Panc1 (cell line): ENCODE measurements at regions not wholly inside any gene's neighbourhood (a gene's known extent, or its start where the extent isn't known, plus 50 kb on each side); places are given as distances from the start of the nearest gene placed in this dataset.

ENCODE experiments used
- ATAC-seq: fragments of 200-7000 bp; cut with Tn5 transposase; 2 replicates; pipeline ENCODE4 v1.9.1; 2020; ENCODE audit warnings: mild to moderate bottlenecking, moderate library complexity
- BruUV-seq: library from RNA; stranded (reverse); fragments of 400-500 nt; replicated peaks from 2 replicates; lab custom pipeline; 2021; lab: Mats Ljungman, UMichigan
- CTCF ChIA-PET: fragments of 300-600 bp; sonication (Branson Sonifier 250); formaldehyde crosslinking; loops from one replicate; lab custom pipeline; 2022; ENCODE audit warnings: antibody characterized with exemption; lab: Charles Lee
- POLR2A ChIA-PET: fragments of 300-600 bp; sonication (Branson Sonifier 250); formaldehyde crosslinking; loops from one replicate; lab custom pipeline; 2022; ENCODE audit warnings: antibody characterized with exemption; lab: Charles Lee
- DNase-seq: peaks from one replicate; pipeline ENCODE4 v3.0.0-alpha.2; 2010; ENCODE audit warnings: low read depth, low spot score
- H3K27ac ChIP-seq: 2 replicates; pipeline ENCODE4 v1.5.1; 2011; ENCODE audit warnings: mild to moderate bottlenecking, low read length, inconsistent platforms
- H3K27me3 ChIP-seq: fragments of 200-500 bp; sonication (Bioruptor generic); 2 replicates; pipeline ENCODE4 v1.6.0; 2014; ENCODE audit warnings: low read length, inconsistent platforms; ENCODE audit not compliant: control insufficient read depth, insufficient read depth
- H3K36me3 ChIP-seq: fragments of 200-500 bp; sonication (Bioruptor generic); 2 replicates; pipeline ENCODE4 v1.5.1; 2014; ENCODE audit warnings: inconsistent platforms, mild to moderate bottlenecking, low read length, moderate library complexity; ENCODE audit not compliant: control insufficient read depth, insufficient read depth
- H3K4me1 ChIP-seq: 2 replicates; pipeline ENCODE4 v1.5.1; 2011; ENCODE audit warnings: inconsistent platforms, mild to moderate bottlenecking, low read length, moderate library complexity; ENCODE audit not compliant: control insufficient read depth, insufficient read depth
- H3K4me3 ChIP-seq, 2 experiments: 2 replicates each; pipeline ENCODE4 v1.5.1; 2011 to 2012; ENCODE audit warnings: low read depth in 2 of 2, low read length in 2 of 2, mild to moderate bottlenecking in 2 of 2, inconsistent platforms in 1 of 2, moderate library complexity in 1 of 2
- H3K9me3 ChIP-seq: fragments of 200-500 bp; sonication (Bioruptor generic); 2 replicates; pipeline ENCODE4 v1.5.1; 2014; ENCODE audit warnings: low read depth, mild to moderate bottlenecking, inconsistent platforms, low read length, moderate library complexity; ENCODE audit not compliant: control insufficient read depth, insufficient read depth
- POLR2AphosphoS5 ChIP-seq: IDR thresholded peaks from 2 replicates; pipeline ENCODE4 v1.6.1; 2012; ENCODE audit warnings: mild to moderate bottlenecking, low read depth, low read length, moderate library complexity
- SIN3A ChIP-seq: IDR thresholded peaks from 2 replicates; pipeline ENCODE4 v1.6.1; 2012; ENCODE audit warnings: low read depth, mild to moderate bottlenecking, low read length, moderate library complexity, borderline replicate concordance; ENCODE audit not compliant: insufficient read depth
- TCF7L2 ChIP-seq: IDR thresholded peaks from 2 replicates; pipeline ENCODE4 v1.6.1; 2011; ENCODE audit warnings: mild to moderate bottlenecking, low read depth, low read length, inconsistent platforms
- in situ Hi-C: cut with HindIII; loops from 2 replicates; pipeline ENCODE4 v1.10.0; 2016; ENCODE audit warnings: low sequenced_read_pairs, low pct_unique_long_range_greater_than_20kb
- intact Hi-C: fragments of 100-400 bp; cut with micrococcal nuclease; formaldehyde crosslinking; loops from one replicate; pipeline ENCODE4 v1.10.0; 2022; ENCODE audit not compliant: unreplicated experiment
- TF ChIP-seq, protein P1 (sequence below), 2 experiments: IDR thresholded peaks; 2 replicates each; pipeline ENCODE4 v1.6.1; 2011 to 2012; ENCODE audit warnings: low read depth in 2 of 2, control low read depth in 1 of 2, low read length in 1 of 2, mild to moderate bottlenecking in 1 of 2, moderate library complexity in 1 of 2; ENCODE audit not compliant: insufficient read depth in 1 of 2
- TF ChIP-seq, protein P2 (sequence below): fragments of 450-650 bp; IDR thresholded peaks from 2 replicates; pipeline ENCODE4 v1.5.1; 2017; ENCODE audit warnings: mild to moderate bottlenecking

DNA sequence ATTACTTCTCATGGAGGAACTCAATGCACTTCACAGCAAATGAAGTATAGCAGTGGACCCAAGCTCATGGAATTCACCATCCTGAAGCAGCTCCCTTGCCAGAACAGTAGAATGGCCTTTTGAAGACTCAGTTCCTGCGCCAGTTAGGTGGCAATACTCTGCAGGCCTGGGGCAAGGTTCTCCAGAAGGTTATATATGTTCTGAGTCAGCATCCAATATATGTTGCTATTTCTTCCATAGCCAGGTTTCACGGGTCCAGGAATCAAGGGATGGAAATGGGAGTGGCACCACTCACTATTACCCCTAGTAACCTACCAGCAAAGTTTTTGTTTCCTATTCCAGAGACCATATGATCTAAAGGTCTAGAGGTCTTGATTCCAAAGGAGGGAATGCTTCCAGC, 56.4 kb upstream of the CNKSR3 start:
- Histone ChIP-seq H3K36me3 (no peaks in the 10 kb centered on the region), H3K4me3 (no peak overlapping the region), H3K4me1 (peaks cover 3% of the 10 kb centered on the region; the same call in 1 of the 2 replicates), H3K27ac (no peak overlapping the region), H3K9me3 (no peaks in the 10 kb centered on the region), H3K27me3 (no peaks in the 10 kb centered on the region)
- TF ChIP-seq POLR2AphosphoS5: no peak
- no peak for TF ChIP-seq TCF7L2
- TF ChIP-seq, protein P1, sequence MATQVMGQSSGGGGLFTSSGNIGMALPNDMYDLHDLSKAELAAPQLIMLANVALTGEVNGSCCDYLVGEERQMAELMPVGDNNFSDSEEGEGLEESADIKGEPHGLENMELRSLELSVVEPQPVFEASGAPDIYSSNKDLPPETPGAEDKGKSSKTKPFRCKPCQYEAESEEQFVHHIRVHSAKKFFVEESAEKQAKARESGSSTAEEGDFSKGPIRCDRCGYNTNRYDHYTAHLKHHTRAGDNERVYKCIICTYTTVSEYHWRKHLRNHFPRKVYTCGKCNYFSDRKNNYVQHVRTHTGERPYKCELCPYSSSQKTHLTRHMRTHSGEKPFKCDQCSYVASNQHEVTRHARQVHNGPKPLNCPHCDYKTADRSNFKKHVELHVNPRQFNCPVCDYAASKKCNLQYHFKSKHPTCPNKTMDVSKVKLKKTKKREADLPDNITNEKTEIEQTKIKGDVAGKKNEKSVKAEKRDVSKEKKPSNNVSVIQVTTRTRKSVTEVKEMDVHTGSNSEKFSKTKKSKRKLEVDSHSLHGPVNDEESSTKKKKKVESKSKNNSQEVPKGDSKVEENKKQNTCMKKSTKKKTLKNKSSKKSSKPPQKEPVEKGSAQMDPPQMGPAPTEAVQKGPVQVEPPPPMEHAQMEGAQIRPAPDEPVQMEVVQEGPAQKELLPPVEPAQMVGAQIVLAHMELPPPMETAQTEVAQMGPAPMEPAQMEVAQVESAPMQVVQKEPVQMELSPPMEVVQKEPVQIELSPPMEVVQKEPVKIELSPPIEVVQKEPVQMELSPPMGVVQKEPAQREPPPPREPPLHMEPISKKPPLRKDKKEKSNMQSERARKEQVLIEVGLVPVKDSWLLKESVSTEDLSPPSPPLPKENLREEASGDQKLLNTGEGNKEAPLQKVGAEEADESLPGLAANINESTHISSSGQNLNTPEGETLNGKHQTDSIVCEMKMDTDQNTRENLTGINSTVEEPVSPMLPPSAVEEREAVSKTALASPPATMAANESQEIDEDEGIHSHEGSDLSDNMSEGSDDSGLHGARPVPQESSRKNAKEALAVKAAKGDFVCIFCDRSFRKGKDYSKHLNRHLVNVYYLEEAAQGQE (IDR thresholded peaks at IDR 0.05; ENCODE audit: insufficient read depth in 1 of 2, low read depth in 2 of 2, low read length in 1 of 2): no peak
- no peak for TF ChIP-seq SIN3A
- TF ChIP-seq, protein P2, sequence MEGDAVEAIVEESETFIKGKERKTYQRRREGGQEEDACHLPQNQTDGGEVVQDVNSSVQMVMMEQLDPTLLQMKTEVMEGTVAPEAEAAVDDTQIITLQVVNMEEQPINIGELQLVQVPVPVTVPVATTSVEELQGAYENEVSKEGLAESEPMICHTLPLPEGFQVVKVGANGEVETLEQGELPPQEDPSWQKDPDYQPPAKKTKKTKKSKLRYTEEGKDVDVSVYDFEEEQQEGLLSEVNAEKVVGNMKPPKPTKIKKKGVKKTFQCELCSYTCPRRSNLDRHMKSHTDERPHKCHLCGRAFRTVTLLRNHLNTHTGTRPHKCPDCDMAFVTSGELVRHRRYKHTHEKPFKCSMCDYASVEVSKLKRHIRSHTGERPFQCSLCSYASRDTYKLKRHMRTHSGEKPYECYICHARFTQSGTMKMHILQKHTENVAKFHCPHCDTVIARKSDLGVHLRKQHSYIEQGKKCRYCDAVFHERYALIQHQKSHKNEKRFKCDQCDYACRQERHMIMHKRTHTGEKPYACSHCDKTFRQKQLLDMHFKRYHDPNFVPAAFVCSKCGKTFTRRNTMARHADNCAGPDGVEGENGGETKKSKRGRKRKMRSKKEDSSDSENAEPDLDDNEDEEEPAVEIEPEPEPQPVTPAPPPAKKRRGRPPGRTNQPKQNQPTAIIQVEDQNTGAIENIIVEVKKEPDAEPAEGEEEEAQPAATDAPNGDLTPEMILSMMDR: no peak
- in situ Hi-C loops (no loop called here), intact Hi-C loops (no loop called here)
- ChIA-PET CTCF (no interaction called here), POLR2A (no interaction called here)
- ATAC-seq: no peak
- no TSS peak for BruUV-seq
- DNase-seq: no peak

DNA sequence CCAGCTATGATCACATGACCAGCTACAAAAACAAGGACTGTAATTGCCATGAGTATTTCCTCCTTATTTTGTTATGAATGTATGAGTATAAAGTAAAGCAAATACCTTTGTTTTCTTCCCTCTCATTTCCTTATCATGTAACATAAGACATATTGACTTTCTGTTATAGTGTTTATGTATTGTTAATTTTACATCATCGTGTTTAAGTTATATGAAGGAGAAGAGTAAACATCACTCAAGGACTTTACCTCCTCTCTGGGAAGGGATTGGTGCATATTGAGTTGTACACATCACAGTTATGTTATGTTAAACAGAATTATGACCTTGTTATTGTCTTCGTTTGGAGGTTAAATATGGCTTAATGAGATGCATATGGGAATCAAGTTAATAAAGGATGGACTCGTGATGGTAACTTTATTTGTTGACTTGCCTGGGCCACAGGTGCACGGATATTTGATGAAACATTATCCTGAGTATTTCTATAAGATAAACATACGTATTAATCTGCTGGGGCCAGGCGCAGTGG, 57.3 kb upstream of the CNKSR3 start:
- BruUV-seq: no TSS peak
- Histone ChIP-seq H3K4me3 (no peak overlapping the region), H3K27me3 (no peaks in the 10 kb centered on the region), H3K36me3 (no peaks in the 10 kb centered on the region), H3K27ac (no peak overlapping the region), H3K9me3 (no peaks in the 10 kb centered on the region), H3K4me1 (peaks cover 3% of the 10 kb centered on the region; the same call in 1 of the 2 replicates)
- TF ChIP-seq, protein P2: no peak
- no peak for TF ChIP-seq TCF7L2
- TF ChIP-seq, protein P1 (IDR thresholded peaks at IDR 0.05; ENCODE audit: insufficient read depth in 1 of 2, low read depth in 2 of 2, low read length in 1 of 2): no peak
- no peak for TF ChIP-seq SIN3A
- no peak for TF ChIP-seq POLR2AphosphoS5
- no peak for ATAC-seq
- in situ Hi-C loops: no loop called here
- CTCF ChIA-PET: no interaction called here
- DNase-seq: no peak
- POLR2A ChIA-PET: no interaction called here
- intact Hi-C loops: no loop called here
